Astrocyte (in vitro differentiated cells and primary cell): ENCODE measurements at regions not wholly inside any gene's neighbourhood (a gene's known extent, or its start where the extent isn't known, plus 50 kb on each side); places are given as distances from the start of the nearest gene placed in this dataset.

Source experiments
- DNase-seq: peaks from one replicate; pipeline ENCODE4 v3.0.0-alpha.2; 2010; ENCODE audit warnings: low read depth
- FAIRE-seq: peaks from 2 replicates; lab custom pipeline; 2011; peaks lifted over from hg19 to GRCh38; lab: Jason Lieb, UNC
- H2AFZ ChIP-seq: 2 replicates; pipeline ENCODE4 v1.6.0; 2012; ENCODE audit warnings: low read depth, low read length, inconsistent platforms
- H3K27ac ChIP-seq: 2 replicates; pipeline ENCODE4 v1.5.1; 2011; ENCODE audit warnings: low read depth, low read length, inconsistent platforms
- H3K27me3 ChIP-seq: 2 replicates; pipeline ENCODE4 v1.6.0; 2011; ENCODE audit warnings: low read length, inconsistent platforms; ENCODE audit not compliant: insufficient read depth
- H3K36me3 ChIP-seq: 2 replicates; pipeline ENCODE4 v1.5.1; 2011; ENCODE audit warnings: low read length, inconsistent platforms; ENCODE audit not compliant: insufficient read depth
- H3K4me1 ChIP-seq: 2 replicates; pipeline ENCODE4 v1.5.1; 2011; ENCODE audit warnings: low read length, inconsistent platforms; ENCODE audit not compliant: insufficient read depth
- H3K4me2 ChIP-seq: 2 replicates; pipeline ENCODE4 v1.6.0; 2012; ENCODE audit warnings: low read length, inconsistent platforms
- H3K4me3 ChIP-seq: 2 replicates; pipeline ENCODE4 v1.5.1; 2011; ENCODE audit warnings: low read depth, mild to moderate bottlenecking, low read length, inconsistent platforms; ENCODE audit not compliant: insufficient read depth
- H3K79me2 ChIP-seq: 2 replicates; pipeline ENCODE4 v1.6.0; 2012; ENCODE audit warnings: mild to moderate bottlenecking, low read length, inconsistent platforms; ENCODE audit not compliant: insufficient read depth
- H3K9ac ChIP-seq: 2 replicates; pipeline ENCODE4 v1.6.0; 2012; ENCODE audit warnings: mild to moderate bottlenecking, low read length, inconsistent platforms
- H3K9me3 ChIP-seq: 2 replicates; pipeline ENCODE4 v1.5.1; 2012; ENCODE audit warnings: low read depth, mild to moderate bottlenecking, low read length, inconsistent platforms; ENCODE audit not compliant: insufficient read depth
- H4K20me1 ChIP-seq: 2 replicates; pipeline ENCODE4 v1.6.0; 2012; ENCODE audit warnings: low read length, inconsistent platforms; ENCODE audit not compliant: insufficient read depth
- H3K27ac Mint-ChIP-seq: one replicate; pipeline ENCODE4 v1.8.0; 2021; ENCODE audit warnings: mild to moderate bottlenecking, mixed read lengths; ENCODE audit not compliant: unreplicated experiment
- H3K27me3 Mint-ChIP-seq: one replicate; pipeline ENCODE4 v1.8.0; 2021; ENCODE audit warnings: low read depth, mixed read lengths; ENCODE audit not compliant: unreplicated experiment
- H3K36me3 Mint-ChIP-seq: one replicate; pipeline ENCODE4 v1.8.0; 2021; ENCODE audit warnings: low read depth, mixed read lengths; ENCODE audit not compliant: unreplicated experiment
- H3K4me1 Mint-ChIP-seq: one replicate; pipeline ENCODE4 v1.8.0; 2021; ENCODE audit warnings: low read depth, mixed read lengths; ENCODE audit not compliant: unreplicated experiment
- H3K4me3 Mint-ChIP-seq: one replicate; pipeline ENCODE4 v1.8.0; 2021; ENCODE audit warnings: mild to moderate bottlenecking, moderate library complexity, mixed read lengths; ENCODE audit not compliant: unreplicated experiment
- H3K9me3 Mint-ChIP-seq: one replicate; pipeline ENCODE4 v1.8.0; 2021; ENCODE audit warnings: mild to moderate bottlenecking, mixed read lengths; ENCODE audit not compliant: unreplicated experiment
- CTCF ChIP-seq: IDR thresholded peaks from 2 replicates; pipeline ENCODE4 v1.5.1; 2011; ENCODE audit warnings: low read depth, mild to moderate bottlenecking, inconsistent platforms, low read length, moderate library complexity; ENCODE audit not compliant: insufficient read depth
- EZH2 ChIP-seq: IDR thresholded peaks from 2 replicates; pipeline ENCODE4 v1.6.1; 2012; ENCODE audit warnings: mild to moderate bottlenecking, low read length, inconsistent platforms; ENCODE audit not compliant: insufficient read depth

- no peak for FAIRE-seq
- H3K4me1 Mint-ChIP-seq = no peaks in the 10 kb centered on the region
- H3K27ac Mint-ChIP-seq = no peak overlapping the region
- Histone ChIP-seq H2AFZ (no peak overlapping the region), H4K20me1 (no peaks in the 10 kb centered on the region), H3K4me2 (no peak overlapping the region), H3K27me3 (no peaks in the 10 kb centered on the region), H3K27ac (no peak overlapping the region), H3K79me2 (no peaks in the 10 kb centered on the region), H3K9ac (no peak overlapping the region), H3K9me3 (peaks cover 3% of the 10 kb centered on the region), H3K4me3 (no peak overlapping the region), H3K4me1 (no peaks in the 10 kb centered on the region), H3K36me3 (no peaks in the 10 kb centered on the region)
- H3K36me3 Mint-ChIP-seq = no peaks in the 10 kb centered on the region
- no peak overlapping the region for H3K4me3 Mint-ChIP-seq
- no peak for TF ChIP-seq CTCF
- no peak for TF ChIP-seq EZH2
- H3K27me3 Mint-ChIP-seq = peaks cover 2% of the 10 kb centered on the region
- no peak for DNase-seq
- H3K9me3 Mint-ChIP-seq = peaks cover 14% of the 10 kb centered on the region
Observed at GRCh38 chr13:43996221-43996620, 116.5 kb downstream of the LACC1 start.

GRCh38 chr13:44003481-44003880, 123.8 kb downstream of the LACC1 start:
- Histone ChIP-seq H3K36me3 (no peaks in the 10 kb centered on the region), H3K4me1 (peaks cover 10% of the 10 kb centered on the region), H3K79me2 (no peaks in the 10 kb centered on the region), H4K20me1 (no peaks in the 10 kb centered on the region), H3K27ac (no peak overlapping the region), H3K9me3 (no peaks in the 10 kb centered on the region), H3K4me2 (no peak overlapping the region), H3K27me3 (no peaks in the 10 kb centered on the region), H2AFZ (no peak overlapping the region), H3K9ac (no peak overlapping the region), H3K4me3 (no peak overlapping the region)
- Mint-ChIP-seq H3K4me3 (no peak overlapping the region), H3K4me1 (peaks cover 10% of the 10 kb centered on the region), H3K27me3 (no peaks in the 10 kb centered on the region), H3K27ac (no peak overlapping the region), H3K9me3 (no peaks in the 10 kb centered on the region), H3K36me3 (no peaks in the 10 kb centered on the region)
- FAIRE-seq (no peak), DNase-seq (no peak)
- TF ChIP-seq CTCF (no peak), EZH2 (no peak)

- H2AFZ ChIP-seq = no peak overlapping the region
Observed at GRCh38 chr13:44004878-44005277, 125.2 kb downstream of the LACC1 start.

More at GRCh38 chr13:44004878-44005277, 125.2 kb downstream of the LACC1 start:
- Histone ChIP-seq H3K9me3 (no peaks in the 10 kb centered on the region), H3K4me3 (no peak overlapping the region), H3K27ac (no peak overlapping the region), H3K9ac (no peak overlapping the region), H3K79me2 (no peaks in the 10 kb centered on the region), H3K36me3 (no peaks in the 10 kb centered on the region), H3K4me2 (peak overlapping the region; percentile 42), H3K27me3 (no peaks in the 10 kb centered on the region), H3K4me1 (peaks cover 10% of the 10 kb centered on the region), H4K20me1 (no peaks in the 10 kb centered on the region)
- H3K4me1 Mint-ChIP-seq = peaks cover 10% of the 10 kb centered on the region
- DNase-seq (peak; percentile 70), FAIRE-seq (no peak)
- no peaks in the 10 kb centered on the region for H3K27me3 Mint-ChIP-seq
- peak overlapping the region; percentile 29 for H3K27ac Mint-ChIP-seq
- no peak for TF ChIP-seq EZH2
- TF ChIP-seq CTCF = no peak
- no peaks in the 10 kb centered on the region for H3K9me3 Mint-ChIP-seq
- H3K36me3 Mint-ChIP-seq = no peaks in the 10 kb centered on the region
- H3K4me3 Mint-ChIP-seq = no peak overlapping the region
